ENCODE measurements at regions not wholly inside any gene's neighbourhood (a gene's known extent, or its start where the extent isn't known, plus 50 kb on each side); places are given as distances from the start of the nearest gene placed in this dataset.

DNA sequence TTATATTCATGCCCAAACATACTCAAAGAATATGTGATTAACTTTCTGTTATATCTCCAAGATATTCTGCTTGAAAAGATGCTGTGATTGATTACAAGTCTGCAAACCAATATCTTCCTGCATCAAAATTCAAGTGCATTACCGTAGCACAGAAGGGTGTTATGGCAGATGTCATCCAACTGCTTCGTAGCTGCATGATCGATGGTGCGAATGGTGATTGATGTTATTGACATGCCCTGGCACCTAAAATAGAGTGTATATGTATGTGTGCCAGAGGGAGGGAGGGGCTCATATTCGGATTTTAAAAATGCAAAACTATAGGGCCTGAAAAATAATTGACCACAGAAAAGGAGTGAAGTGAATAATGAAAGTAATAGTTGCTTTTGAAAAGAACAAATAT lies 882.1 kb upstream of the NUDT12 start:
- no peaks in the 10 kb centered on the region for H3K9me3 ChIP-seq (ENCODE audit: control insufficient read depth, low read length)
- H3K4me3 ChIP-seq (ENCODE audit: low read length in 2 of 2), result no peak overlapping the region
- intact Hi-C loops (cut with DNase I), result no loop called here
- no peak overlapping the region for H3K27ac ChIP-seq (ENCODE audit: low read depth in 1 of 2, low read length in 2 of 2)
- 72 to 73% methylated on average over 5 of the region's 5 CpGs for WGBS, 2 donors
- no peaks in the 10 kb centered on the region for H3K4me1 ChIP-seq (ENCODE audit: control insufficient read depth in 1 of 2, insufficient read depth in 2 of 2, low read length in 2 of 2)
- ATAC-seq (ENCODE audit: low FRiP score) (no peak), DNase-seq (no peak)
- no peaks in the 10 kb centered on the region for H3K27me3 ChIP-seq (ENCODE audit: control insufficient read depth in 1 of 2, insufficient read depth in 2 of 2, low read length in 1 of 2)
- no peaks in the 10 kb centered on the region for H3K36me3 ChIP-seq (ENCODE audit: control insufficient read depth in 1 of 2, insufficient read depth in 2 of 2, low read length in 1 of 2)

GRCh38 chr5:104443706-104444105 lies 881.1 kb upstream of the NUDT12 start:
- ATAC-seq (ENCODE audit: low FRiP score), result no peak
- H3K4me1 ChIP-seq (ENCODE audit: control insufficient read depth in 1 of 2, insufficient read depth in 2 of 2, low read length in 2 of 2), result no peaks in the 10 kb centered on the region
- no peaks in the 10 kb centered on the region for H3K36me3 ChIP-seq (ENCODE audit: control insufficient read depth in 1 of 2, insufficient read depth in 2 of 2, low read length in 1 of 2)
- no peak overlapping the region for H3K4me3 ChIP-seq (ENCODE audit: low read length in 2 of 2)
- no peaks in the 10 kb centered on the region for H3K9me3 ChIP-seq (ENCODE audit: control insufficient read depth, low read length)
- DNase-seq, result no peak
- intact Hi-C loops (cut with DNase I), result no loop called here
- H3K27me3 ChIP-seq (ENCODE audit: control insufficient read depth in 1 of 2, insufficient read depth in 2 of 2, low read length in 1 of 2), result no peaks in the 10 kb centered on the region
- H3K27ac ChIP-seq (ENCODE audit: low read depth in 1 of 2, low read length in 2 of 2), result no peak overlapping the region
- WGBS, 2 donors, result 95 to 97% methylated on average over 19 of the region's 19 CpGs

GRCh38 chr5:104431981-104432380 lies 869.4 kb upstream of the NUDT12 start:
- no peaks in the 10 kb centered on the region for H3K27me3 ChIP-seq (ENCODE audit: control insufficient read depth in 1 of 2, insufficient read depth in 2 of 2, low read length in 1 of 2)
- no peak for DNase-seq
- WGBS, 2 donors, result 64 to 68% methylated on average over 4 of the region's 4 CpGs
- no peaks in the 10 kb centered on the region for H3K36me3 ChIP-seq (ENCODE audit: control insufficient read depth in 1 of 2, insufficient read depth in 2 of 2, low read length in 1 of 2)
- H3K9me3 ChIP-seq (ENCODE audit: control insufficient read depth, low read length), result no peaks in the 10 kb centered on the region
- no peak overlapping the region for H3K4me3 ChIP-seq (ENCODE audit: low read length in 2 of 2)
- intact Hi-C loops (cut with DNase I), result no loop called here
- H3K4me1 ChIP-seq (ENCODE audit: control insufficient read depth in 1 of 2, insufficient read depth in 2 of 2, low read length in 2 of 2), result no peaks in the 10 kb centered on the region
- no peak for ATAC-seq (ENCODE audit: low FRiP score)
- no peak overlapping the region for H3K27ac ChIP-seq (ENCODE audit: low read depth in 1 of 2, low read length in 2 of 2)

DNA sequence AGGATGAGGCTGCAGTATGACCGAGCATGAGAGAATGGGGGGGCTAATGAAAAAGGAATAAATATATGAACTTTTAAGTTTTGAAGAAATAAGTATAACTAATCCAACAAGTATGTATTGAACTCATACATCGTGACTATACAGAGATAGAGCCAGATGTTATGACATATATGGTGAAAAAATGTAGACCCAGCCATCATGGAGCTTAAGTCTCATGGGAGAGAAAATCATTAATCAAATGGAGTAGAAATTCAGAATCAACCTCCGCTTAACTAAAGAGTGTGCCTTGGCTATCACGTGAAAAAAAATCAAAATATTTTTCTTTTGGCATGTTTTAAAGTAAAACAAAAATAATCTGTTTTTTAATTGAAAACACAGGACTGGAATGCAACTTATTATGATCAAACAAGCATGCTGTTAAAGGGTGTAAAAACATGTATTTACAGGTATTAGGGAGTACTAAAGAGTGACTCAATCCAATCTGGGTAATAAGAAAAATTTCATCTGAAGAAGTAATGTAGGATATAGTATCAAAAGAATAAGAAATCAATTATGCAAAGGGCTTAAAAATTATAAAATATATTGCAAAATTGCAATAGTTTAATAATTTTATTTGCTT lies 868.5 kb upstream of the NUDT12 start:
- Histone ChIP-seq H3K4me3 (ENCODE audit: low read length in 2 of 2) (no peak overlapping the region), H3K27me3 (ENCODE audit: control insufficient read depth in 1 of 2, insufficient read depth in 2 of 2, low read length in 1 of 2) (no peaks in the 10 kb centered on the region), H3K9me3 (ENCODE audit: control insufficient read depth, low read length) (no peaks in the 10 kb centered on the region), H3K27ac (ENCODE audit: low read depth in 1 of 2, low read length in 2 of 2) (no peak overlapping the region), H3K36me3 (ENCODE audit: control insufficient read depth in 1 of 2, insufficient read depth in 2 of 2, low read length in 1 of 2) (no peaks in the 10 kb centered on the region), H3K4me1 (ENCODE audit: control insufficient read depth in 1 of 2, insufficient read depth in 2 of 2, low read length in 2 of 2) (no peaks in the 10 kb centered on the region)
- 34 to 42% methylated on average over 4 of the region's 4 CpGs for WGBS, 2 donors
- intact Hi-C loops (cut with DNase I), result no loop called here
- ATAC-seq (ENCODE audit: low FRiP score), result no peak
- DNase-seq, result no peak

DNA sequence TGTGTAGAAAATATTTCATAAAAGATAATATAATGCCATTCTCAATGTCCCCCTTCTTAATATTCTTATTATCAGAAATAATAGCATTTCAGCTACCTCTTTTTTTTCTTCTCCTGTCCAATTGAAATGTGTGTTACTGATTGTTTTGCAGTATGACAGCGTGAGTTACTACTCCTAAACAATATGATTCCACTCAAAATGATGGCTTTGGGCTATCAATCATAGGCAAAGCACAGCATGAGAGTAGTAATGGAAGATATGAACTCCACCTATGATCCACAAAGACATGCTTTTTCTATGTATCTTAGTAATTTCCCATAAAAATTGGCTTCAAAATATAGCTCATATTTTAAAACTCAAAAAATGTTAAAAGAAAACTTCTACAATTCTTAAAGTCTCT lies 867.3 kb upstream of the NUDT12 start:
- Histone ChIP-seq H3K27me3 (ENCODE audit: control insufficient read depth in 1 of 2, insufficient read depth in 2 of 2, low read length in 1 of 2) (no peaks in the 10 kb centered on the region), H3K36me3 (ENCODE audit: control insufficient read depth in 1 of 2, insufficient read depth in 2 of 2, low read length in 1 of 2) (no peaks in the 10 kb centered on the region), H3K27ac (ENCODE audit: low read depth in 1 of 2, low read length in 2 of 2) (no peak overlapping the region), H3K9me3 (ENCODE audit: control insufficient read depth, low read length) (no peaks in the 10 kb centered on the region), H3K4me3 (ENCODE audit: low read length in 2 of 2) (no peak overlapping the region), H3K4me1 (ENCODE audit: control insufficient read depth in 1 of 2, insufficient read depth in 2 of 2, low read length in 2 of 2) (no peaks in the 10 kb centered on the region)
- DNase-seq (no peak), ATAC-seq (ENCODE audit: low FRiP score) (no peak)
- 91 to 97% methylated on average over 1 of the region's 1 CpG for WGBS, 2 donors
- intact Hi-C loops (cut with DNase I), result no loop called here

DNA sequence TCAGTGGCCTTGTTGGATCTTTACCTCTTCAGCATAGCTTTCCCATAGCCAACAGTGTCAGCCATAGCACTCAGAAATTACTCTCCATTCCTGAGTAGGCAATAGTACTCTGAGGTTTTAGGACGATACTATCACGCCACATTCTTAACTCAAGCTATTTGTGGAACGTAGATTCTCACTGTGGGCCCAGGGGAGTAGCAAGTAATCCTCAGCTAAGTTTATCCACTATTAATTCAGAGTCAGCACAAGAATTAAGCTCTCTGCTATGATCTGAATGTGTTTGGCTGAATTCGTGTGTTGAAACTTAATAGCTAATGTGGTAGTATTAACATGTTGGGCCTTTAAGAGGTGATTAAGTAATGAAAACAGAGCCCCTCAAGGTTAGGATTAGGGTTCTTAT lies 858.8 kb upstream of the NUDT12 start:
- Histone ChIP-seq H3K4me3 (ENCODE audit: low read length in 2 of 2) (no peak overlapping the region), H3K27ac (ENCODE audit: low read depth in 1 of 2, low read length in 2 of 2) (no peak overlapping the region), H3K4me1 (ENCODE audit: control insufficient read depth in 1 of 2, insufficient read depth in 2 of 2, low read length in 2 of 2) (no peaks in the 10 kb centered on the region), H3K36me3 (ENCODE audit: control insufficient read depth in 1 of 2, insufficient read depth in 2 of 2, low read length in 1 of 2) (no peaks in the 10 kb centered on the region), H3K27me3 (ENCODE audit: control insufficient read depth in 1 of 2, insufficient read depth in 2 of 2, low read length in 1 of 2) (no peaks in the 10 kb centered on the region), H3K9me3 (ENCODE audit: control insufficient read depth, low read length) (no peaks in the 10 kb centered on the region)
- DNase-seq (no peak), ATAC-seq (ENCODE audit: low FRiP score) (no peak)
- intact Hi-C loops (cut with DNase I), result no loop called here
- WGBS, 2 donors, result 77 to 84% methylated on average over 4 of the region's 4 CpGs

DNA sequence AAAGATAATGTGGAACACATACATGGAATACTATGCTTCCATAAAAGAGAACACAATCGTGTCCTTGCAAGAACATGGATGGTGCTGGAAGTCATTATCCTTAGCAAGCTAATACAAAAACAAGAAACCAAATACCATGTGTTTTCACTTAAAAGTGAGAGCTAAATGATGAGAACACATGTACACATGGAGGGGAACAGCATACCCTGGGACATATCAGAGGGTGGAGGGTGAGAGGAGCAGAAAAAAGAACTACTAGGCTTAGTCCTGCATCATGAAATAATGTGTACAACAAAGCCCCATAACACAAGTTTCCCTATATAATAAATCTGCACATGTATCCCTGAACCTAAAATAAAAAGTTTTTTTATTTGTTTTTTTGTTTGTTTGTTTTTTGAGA lies 855.5 kb upstream of the NUDT12 start:
- no peaks in the 10 kb centered on the region for H3K9me3 ChIP-seq (ENCODE audit: control insufficient read depth, low read length)
- no peak for ATAC-seq (ENCODE audit: low FRiP score)
- no peak overlapping the region for H3K4me3 ChIP-seq (ENCODE audit: low read length in 2 of 2)
- no peak for DNase-seq
- intact Hi-C loops (cut with DNase I), result no loop called here
- no peaks in the 10 kb centered on the region for H3K27me3 ChIP-seq (ENCODE audit: control insufficient read depth in 1 of 2, insufficient read depth in 2 of 2, low read length in 1 of 2)
- H3K36me3 ChIP-seq (ENCODE audit: control insufficient read depth in 1 of 2, insufficient read depth in 2 of 2, low read length in 1 of 2), result no peaks in the 10 kb centered on the region
- WGBS, 2 donors, result 53 to 65% methylated on average over 1 of the region's 1 CpG
- no peaks in the 10 kb centered on the region for H3K4me1 ChIP-seq (ENCODE audit: control insufficient read depth in 1 of 2, insufficient read depth in 2 of 2, low read length in 2 of 2)
- H3K27ac ChIP-seq (ENCODE audit: low read depth in 1 of 2, low read length in 2 of 2), result no peak overlapping the region

DNA sequence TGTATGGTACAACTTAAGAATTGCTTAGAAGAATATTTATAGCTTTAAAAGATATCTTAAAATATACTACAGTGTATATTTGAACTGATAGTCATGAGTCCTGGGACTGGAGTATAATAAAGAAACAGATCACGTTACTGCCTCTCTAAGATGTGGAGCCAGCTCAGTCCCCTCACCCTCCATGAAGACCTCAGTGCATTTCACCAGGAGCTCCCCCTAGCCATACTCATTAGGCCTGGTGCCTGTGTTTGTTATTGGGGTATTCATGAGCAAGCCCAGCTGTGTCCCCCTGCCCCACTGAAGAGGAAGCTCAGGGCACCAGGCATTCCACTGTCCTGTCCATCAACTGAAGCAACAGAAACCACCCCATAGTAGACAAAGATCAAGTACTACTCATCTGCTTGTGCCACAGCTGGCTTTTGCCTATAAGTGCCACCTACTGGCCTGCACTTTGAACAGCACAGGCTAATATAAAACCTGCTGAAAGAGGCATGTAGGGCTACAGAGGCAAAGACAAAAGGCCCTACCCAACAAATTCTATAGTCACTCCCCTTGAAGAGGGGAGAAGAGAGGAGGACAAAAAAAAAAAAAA lies 850.2 kb upstream of the NUDT12 start:
- intact Hi-C loops (cut with DNase I), result no loop called here
- Histone ChIP-seq H3K4me3 (ENCODE audit: low read length in 2 of 2) (no peak overlapping the region), H3K27ac (ENCODE audit: low read depth in 1 of 2, low read length in 2 of 2) (no peak overlapping the region), H3K36me3 (ENCODE audit: control insufficient read depth in 1 of 2, insufficient read depth in 2 of 2, low read length in 1 of 2) (no peaks in the 10 kb centered on the region), H3K4me1 (ENCODE audit: control insufficient read depth in 1 of 2, insufficient read depth in 2 of 2, low read length in 2 of 2) (no peaks in the 10 kb centered on the region), H3K27me3 (ENCODE audit: control insufficient read depth in 1 of 2, insufficient read depth in 2 of 2, low read length in 1 of 2) (peaks cover 0 to 2% of the 10 kb centered on the region in 2 donors), H3K9me3 (ENCODE audit: control insufficient read depth, low read length) (no peaks in the 10 kb centered on the region)
- ATAC-seq (ENCODE audit: low FRiP score) (peak; percentile 22), DNase-seq (no peak)
- 42 to 51% methylated on average over 1 of the region's 1 CpG for WGBS, 2 donors

- Histone ChIP-seq H3K9me3 (ENCODE audit: control insufficient read depth, low read length) (no peaks in the 10 kb centered on the region), H3K4me1 (ENCODE audit: control insufficient read depth in 1 of 2, insufficient read depth in 2 of 2, low read length in 2 of 2) (no peaks in the 10 kb centered on the region), H3K27me3 (ENCODE audit: control insufficient read depth in 1 of 2, insufficient read depth in 2 of 2, low read length in 1 of 2) (no peaks in the 10 kb centered on the region), H3K36me3 (ENCODE audit: control insufficient read depth in 1 of 2, insufficient read depth in 2 of 2, low read length in 1 of 2) (no peaks in the 10 kb centered on the region), H3K4me3 (ENCODE audit: low read length in 2 of 2) (no peak overlapping the region), H3K27ac (ENCODE audit: low read depth in 1 of 2, low read length in 2 of 2) (no peak overlapping the region)
- ATAC-seq (ENCODE audit: low FRiP score), result no peak
- intact Hi-C loops (cut with DNase I), result no loop called here
- DNase-seq, result no peak
- WGBS, 2 donors, result 91 to 99% methylated on average over 3 of the region's 3 CpGs
These were observed 838.4 kb upstream of the NUDT12 start for GRCh38 chr5:104400941-104401340.

Data from aorta (tissue), 5 donors.